Choroid plexus epithelial cell (primary cell): ENCODE measurements at regions not wholly inside any gene's neighbourhood (a gene's known extent, or its start where the extent isn't known, plus 50 kb on each side); places are given as distances from the start of the nearest gene placed in this dataset.
A peak's percentile ranks its signal among the peaks of the same experiment; 100 is the strongest.
"Not testable (repeated sequence)": the region's sequence is repeated elsewhere in the genome, so short reads cannot be mapped to it uniquely, and the experiment has no call there.

Experiments used
- DNase-seq: peaks from one replicate; pipeline ENCODE4 v3.0.0-alpha.2; 2010; ENCODE audit warnings: low read depth
- H3K4me3 ChIP-seq: 2 replicates; pipeline ENCODE4 v1.5.1; 2011; ENCODE audit warnings: low read depth, mild to moderate bottlenecking, control low read depth, low read length, moderate library complexity
- TF ChIP-seq, protein P1 (sequence below): conservative IDR thresholded peaks from 2 replicates; pipeline ENCODE4 v1.5.1; 2011; ENCODE audit warnings: low read depth, mild to moderate bottlenecking, control low read depth, inconsistent platforms, low read length, moderate library complexity

DNA sequence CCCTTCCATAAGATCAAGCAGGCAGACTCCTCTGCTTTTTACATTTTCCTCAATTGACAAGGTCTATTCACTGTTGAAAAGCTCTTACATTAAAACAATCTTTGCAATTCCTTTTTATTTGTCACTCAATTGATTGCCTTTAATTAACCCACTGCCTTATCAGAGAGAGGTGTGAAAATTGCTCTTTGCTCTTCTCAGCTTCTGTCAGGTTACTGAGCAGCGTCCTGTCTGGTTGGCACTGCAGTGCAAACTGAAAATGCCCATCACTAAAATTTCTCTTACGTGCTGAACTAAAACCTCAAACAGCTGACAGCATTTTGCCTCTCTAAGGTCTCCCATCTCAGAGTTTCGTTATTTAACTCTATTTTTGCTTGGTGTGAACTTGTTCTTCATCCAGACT, 504.1 kb upstream of the ATXN7L3B start:
- no peak overlapping the region for H3K4me3 ChIP-seq
- TF ChIP-seq, protein P1, sequence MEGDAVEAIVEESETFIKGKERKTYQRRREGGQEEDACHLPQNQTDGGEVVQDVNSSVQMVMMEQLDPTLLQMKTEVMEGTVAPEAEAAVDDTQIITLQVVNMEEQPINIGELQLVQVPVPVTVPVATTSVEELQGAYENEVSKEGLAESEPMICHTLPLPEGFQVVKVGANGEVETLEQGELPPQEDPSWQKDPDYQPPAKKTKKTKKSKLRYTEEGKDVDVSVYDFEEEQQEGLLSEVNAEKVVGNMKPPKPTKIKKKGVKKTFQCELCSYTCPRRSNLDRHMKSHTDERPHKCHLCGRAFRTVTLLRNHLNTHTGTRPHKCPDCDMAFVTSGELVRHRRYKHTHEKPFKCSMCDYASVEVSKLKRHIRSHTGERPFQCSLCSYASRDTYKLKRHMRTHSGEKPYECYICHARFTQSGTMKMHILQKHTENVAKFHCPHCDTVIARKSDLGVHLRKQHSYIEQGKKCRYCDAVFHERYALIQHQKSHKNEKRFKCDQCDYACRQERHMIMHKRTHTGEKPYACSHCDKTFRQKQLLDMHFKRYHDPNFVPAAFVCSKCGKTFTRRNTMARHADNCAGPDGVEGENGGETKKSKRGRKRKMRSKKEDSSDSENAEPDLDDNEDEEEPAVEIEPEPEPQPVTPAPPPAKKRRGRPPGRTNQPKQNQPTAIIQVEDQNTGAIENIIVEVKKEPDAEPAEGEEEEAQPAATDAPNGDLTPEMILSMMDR, result no peak
- DNase-seq, result no peak

DNA sequence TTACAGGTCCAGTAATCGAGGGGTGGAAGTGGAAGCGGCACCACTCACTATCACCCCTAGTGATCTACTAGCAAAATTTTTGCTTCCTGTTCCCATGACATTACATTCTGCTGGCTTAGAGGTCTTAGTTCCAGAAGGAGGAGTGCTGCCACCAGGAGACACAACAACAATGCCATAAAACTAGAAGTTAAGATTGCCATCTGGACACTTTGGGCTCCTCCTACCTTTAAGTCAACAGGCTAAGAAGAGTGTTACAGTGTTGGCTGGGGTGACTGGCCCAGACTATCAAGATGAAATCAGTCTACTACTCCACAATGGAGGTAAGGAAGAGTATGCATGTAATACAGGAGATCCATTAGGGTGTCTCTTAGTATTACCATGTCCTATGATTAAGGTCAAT, 498.5 kb upstream of the ATXN7L3B start:
- DNase-seq, H3K4me3 ChIP-seq: not testable (repeated sequence)

DNA sequence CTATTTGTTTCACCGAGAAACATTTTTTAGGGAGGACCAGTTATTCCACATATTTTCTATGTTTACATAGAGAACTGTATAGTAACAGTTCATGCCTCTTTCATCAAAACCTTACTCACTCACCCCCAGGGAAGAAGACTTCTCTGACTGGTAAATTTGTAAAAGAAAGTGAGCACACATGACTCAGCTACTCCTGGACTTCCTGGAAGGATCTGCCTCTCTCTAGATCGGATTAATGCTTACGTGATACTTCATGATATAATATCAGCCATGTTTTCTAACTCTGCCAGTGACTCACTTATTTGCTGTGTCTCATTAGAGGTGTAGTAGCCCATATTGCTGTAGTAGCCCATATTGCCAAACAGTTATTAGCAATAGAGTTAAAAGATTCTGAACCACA, 494.3 kb upstream of the ATXN7L3B start:
- H3K4me3 ChIP-seq, result no peak overlapping the region
- TF ChIP-seq, protein P1, result no peak
- DNase-seq, result peak; percentile 73

DNA sequence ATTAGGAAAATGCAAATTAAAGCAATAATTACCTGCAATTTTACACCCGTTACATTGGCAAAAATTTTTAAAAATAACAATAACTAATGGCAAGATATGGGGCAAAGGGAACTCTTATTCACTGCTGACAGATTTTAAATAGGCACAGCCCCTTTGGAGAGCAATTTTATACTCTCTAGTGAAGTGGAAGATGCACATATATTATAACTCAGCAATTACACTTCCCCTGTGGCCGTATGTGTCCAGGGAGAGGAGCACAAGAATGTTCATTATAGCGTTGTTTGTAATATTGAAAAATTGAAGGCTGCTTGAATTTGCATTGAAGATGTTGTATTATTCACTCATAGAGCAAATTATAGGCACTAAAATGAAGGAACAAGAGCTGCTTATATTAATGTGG, 488.3 kb upstream of the ATXN7L3B start:
- H3K4me3 ChIP-seq, result no peak overlapping the region
- no peak for DNase-seq
- TF ChIP-seq, protein P1, result no peak

DNA sequence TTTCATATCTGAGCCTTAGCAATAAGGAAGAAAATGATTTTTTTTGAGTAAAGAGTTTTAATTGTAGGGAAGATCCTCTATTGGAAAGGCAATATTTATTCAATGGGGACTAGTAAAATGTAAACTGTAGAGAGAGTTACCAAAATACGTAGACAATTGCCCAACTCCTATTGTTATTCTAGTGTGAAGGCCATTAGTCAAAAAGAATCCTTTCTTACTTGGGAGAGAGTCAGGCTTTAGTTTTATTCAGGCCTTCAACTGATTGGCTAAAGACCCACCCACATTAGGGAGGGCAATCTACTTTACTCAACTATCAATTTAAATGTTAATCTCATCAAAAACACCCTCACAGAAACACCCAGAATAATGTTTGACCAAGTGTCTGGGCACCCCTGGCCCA, 485.8 kb upstream of the ATXN7L3B start:
- no peak for DNase-seq
- TF ChIP-seq, protein P1, result no peak
- H3K4me3 ChIP-seq, result no peak overlapping the region

DNA sequence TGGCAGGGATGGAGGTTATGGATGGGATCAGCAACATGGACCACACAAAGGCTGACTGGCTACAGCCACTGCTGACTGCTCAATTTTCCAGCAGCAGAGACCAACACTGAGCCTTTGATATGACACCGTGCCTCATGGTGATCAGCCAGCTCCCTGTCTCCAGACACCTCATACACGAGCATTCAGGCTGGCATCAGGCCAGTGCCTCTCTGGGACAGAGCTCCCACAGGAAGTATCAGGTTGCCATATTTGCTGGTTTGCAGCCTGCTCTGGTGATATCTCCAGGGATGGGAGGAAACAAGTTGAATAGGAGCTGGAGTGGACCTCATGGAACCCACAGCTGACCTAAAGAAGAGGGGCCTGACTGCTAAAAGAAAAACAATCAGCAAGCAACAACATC, 471.2 kb upstream of the ATXN7L3B start:
- TF ChIP-seq, protein P1, result no peak
- no peak overlapping the region for H3K4me3 ChIP-seq
- DNase-seq, result no peak

DNA sequence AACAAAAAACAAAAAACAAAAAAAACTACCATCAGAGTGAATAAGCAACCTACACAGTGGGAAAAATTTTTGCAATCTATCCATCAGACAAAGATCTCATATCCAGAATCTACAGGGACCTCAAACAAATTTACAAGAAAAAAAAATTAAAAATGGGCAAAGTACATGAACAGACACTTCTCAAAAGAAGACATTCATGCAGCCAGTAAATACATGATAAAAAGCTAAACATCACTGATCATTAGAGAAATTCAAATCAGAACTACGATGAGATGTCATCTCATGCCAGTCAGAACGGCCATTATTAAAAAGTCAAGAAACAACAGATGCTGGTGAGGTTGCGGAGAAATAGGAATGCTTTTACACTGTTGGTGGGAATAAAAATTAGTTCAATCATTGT, 466.5 kb upstream of the ATXN7L3B start:
- no peak overlapping the region for H3K4me3 ChIP-seq
- DNase-seq, result no peak
- TF ChIP-seq, protein P1, result no peak

DNA sequence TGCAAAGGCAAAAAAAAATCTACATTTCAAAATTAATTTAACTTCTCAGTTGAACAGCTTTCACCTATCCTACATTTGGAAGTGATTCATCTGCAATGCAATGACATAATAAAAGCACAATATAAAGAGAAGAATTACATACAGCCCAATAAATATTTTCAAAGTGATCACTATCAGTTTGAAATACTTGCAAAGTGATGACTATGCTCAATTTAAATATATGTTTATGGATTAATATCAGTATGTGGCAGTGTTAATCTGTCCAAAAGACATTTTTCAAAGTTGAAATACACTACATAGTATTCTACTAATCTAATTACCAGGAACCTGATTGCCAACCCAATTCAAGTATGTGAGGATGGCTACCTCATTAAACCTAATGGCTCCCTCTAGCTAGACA, 460.7 kb upstream of the ATXN7L3B start:
- TF ChIP-seq, protein P1, result no peak
- no peak for DNase-seq
- no peak overlapping the region for H3K4me3 ChIP-seq
